Karpas-422 (cell line): ENCODE measurements at regions not wholly inside any gene's neighbourhood (a gene's known extent, or its start where the extent isn't known, plus 50 kb on each side); places are given as distances from the start of the nearest gene placed in this dataset.
A peak's percentile ranks its signal among the peaks of the same experiment; 100 is the strongest.

Experiments used
- DNase-seq: peaks from one replicate; pipeline ENCODE4 v3.0.0-alpha.2; 2015
- H2AFZ ChIP-seq: fragments of 200-600 bp; sonication (generic); 2 replicates; pipeline ENCODE4 v1.6.1; 2014; ENCODE audit warnings: antibody characterized with exemption, low read length, mixed read lengths
- H3K27ac ChIP-seq: fragments of 200-600 bp; sonication (generic); 2 replicates; pipeline ENCODE4 v1.5.1; 2014; ENCODE audit warnings: mild to moderate bottlenecking, low read length, moderate library complexity
- H3K27me3 ChIP-seq: fragments of 200-600 bp; sonication (generic); 2 replicates; pipeline ENCODE4 v1.6.1; 2014; ENCODE audit warnings: low read length, mixed read lengths
- H3K36me3 ChIP-seq: fragments of 200-600 bp; sonication (generic); 2 replicates; pipeline ENCODE4 v1.6.1; 2014; ENCODE audit warnings: low read length, mixed read lengths; ENCODE audit not compliant: insufficient read depth
- H3K4me1 ChIP-seq: fragments of 200-600 bp; sonication (generic); 2 replicates; pipeline ENCODE4 v1.6.1; 2014; ENCODE audit warnings: mild to moderate bottlenecking, low read length, mixed read lengths
- H3K4me2 ChIP-seq: fragments of 200-600 bp; sonication (generic); 2 replicates; pipeline ENCODE4 v1.6.1; 2014; ENCODE audit warnings: low read length, low read depth, mild to moderate bottlenecking; ENCODE audit not compliant: poor library complexity, severe bottlenecking
- H3K4me3 ChIP-seq: fragments of 200-600 bp; sonication (generic); 2 replicates; pipeline ENCODE4 v1.5.1; 2014; ENCODE audit warnings: mild to moderate bottlenecking, antibody characterized with exemption, low read length, mixed read lengths
- H3K79me2 ChIP-seq: fragments of 200-600 bp; sonication (generic); 2 replicates; pipeline ENCODE4 v1.6.1; 2014; ENCODE audit warnings: mild to moderate bottlenecking, low read length, mixed read lengths
- H3K9ac ChIP-seq: fragments of 200-600 bp; sonication (generic); 2 replicates; pipeline ENCODE4 v1.6.0; 2014; ENCODE audit warnings: low read length
- H3K9me2 ChIP-seq: fragments of 200-600 bp; sonication (generic), shearing (Covaris generic); replicated peaks from 2 replicates; pipeline ENCODE4 v1.6.0; 2014; ENCODE audit warnings: mild to moderate bottlenecking, low read length, moderate library complexity; ENCODE audit not compliant: insufficient read depth
- H3K9me3 ChIP-seq: fragments of 300-700, 200-600 bp; sonication (generic); 2 replicates; pipeline ENCODE4 v1.6.1; 2014; ENCODE audit warnings: low read length, mixed read lengths
- H4K20me1 ChIP-seq: fragments of 200-600 bp; sonication (generic); 2 replicates; pipeline ENCODE4 v1.6.1; 2014; ENCODE audit warnings: mild to moderate bottlenecking, antibody characterized with exemption, low read length, low read depth; ENCODE audit not compliant: insufficient read depth

DNA sequence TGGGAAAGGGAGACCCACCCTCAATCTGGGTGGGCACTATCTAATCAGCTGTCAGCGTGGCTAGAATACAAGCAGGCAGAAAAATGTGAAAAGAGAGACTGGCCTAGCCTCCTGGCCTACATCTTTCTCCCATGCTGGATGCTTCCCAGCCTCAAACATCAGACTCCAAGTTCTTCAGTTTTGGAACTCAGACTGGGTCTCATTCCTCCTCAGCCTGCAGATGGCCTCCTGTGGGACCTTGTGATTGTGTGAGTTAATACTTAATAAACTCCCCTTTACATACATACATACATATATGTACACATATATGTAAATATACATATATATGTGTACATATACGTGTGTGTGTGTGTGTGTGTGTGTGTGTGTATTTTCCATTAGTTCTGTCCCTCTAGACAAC is 207.1 kb downstream of the BRINP2 start:
- H3K79me2 ChIP-seq: no peaks in the 10 kb centered on the region
- H3K36me3 ChIP-seq: no peaks in the 10 kb centered on the region
- H3K27me3 ChIP-seq: no peaks in the 10 kb centered on the region
- H4K20me1 ChIP-seq: no peaks in the 10 kb centered on the region
- no peaks in the 10 kb centered on the region for H3K4me1 ChIP-seq
- H3K4me3 ChIP-seq: no peak overlapping the region
- H3K27ac ChIP-seq: no peak overlapping the region
- no peaks in the 10 kb centered on the region for H3K9me3 ChIP-seq
- no peak overlapping the region for H2AFZ ChIP-seq
- no peak overlapping the region for H3K4me2 ChIP-seq
- H3K9ac ChIP-seq: no peak overlapping the region
- no peaks in the 10 kb centered on the region; the same call in 1 of the 2 replicates for H3K9me2 ChIP-seq
- DNase-seq: no peak

DNA sequence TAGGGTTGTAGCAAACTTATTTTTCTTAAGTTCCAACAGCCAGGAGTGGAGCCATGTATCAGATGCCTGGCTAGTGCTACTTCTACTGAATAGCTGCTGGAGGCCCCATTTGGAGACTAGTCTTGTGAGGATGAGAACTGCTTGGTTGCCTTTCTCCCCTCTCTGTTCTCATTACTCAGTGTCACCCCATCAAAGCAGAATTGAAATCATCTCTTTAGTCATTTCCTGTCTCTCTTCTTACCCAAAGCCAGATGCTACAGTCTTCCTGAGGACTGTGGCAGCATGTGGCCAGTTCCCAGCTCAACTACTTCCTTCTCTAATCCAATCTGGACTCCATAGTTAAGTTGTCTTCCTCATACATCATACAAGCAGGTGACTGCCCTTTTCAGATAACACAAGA is 197.5 kb downstream of the BRINP2 start:
- no peaks in the 10 kb centered on the region for H3K27me3 ChIP-seq
- no peak overlapping the region for H3K4me3 ChIP-seq

DNA sequence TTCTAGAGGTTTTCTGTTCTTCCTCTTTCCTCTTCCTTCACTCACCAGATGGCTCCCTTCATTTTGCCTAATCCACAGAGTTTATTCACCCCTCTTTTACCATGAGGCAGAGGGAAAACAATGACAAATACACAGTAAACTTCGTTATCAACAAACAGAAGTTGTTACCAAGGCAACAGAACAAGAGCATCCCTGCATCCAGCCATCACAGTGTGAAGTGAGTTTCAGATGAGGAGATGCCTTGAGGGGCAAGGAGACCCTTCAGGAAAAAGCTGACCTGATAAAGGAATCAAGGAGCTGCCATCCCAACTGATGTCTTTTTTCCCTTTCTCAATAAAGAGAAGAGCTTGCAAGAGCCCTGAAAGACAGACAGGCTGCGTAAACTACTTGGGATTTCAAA is 195.3 kb downstream of the BRINP2 start:
- Histone ChIP-seq H3K36me3 (no peaks in the 10 kb centered on the region), H4K20me1 (no peaks in the 10 kb centered on the region)

More for the DNA sequence above, 197.5 kb downstream of the BRINP2 start:
- H3K4me1 ChIP-seq: no peaks in the 10 kb centered on the region
- no peaks in the 10 kb centered on the region for H3K79me2 ChIP-seq
- H2AFZ ChIP-seq: no peak overlapping the region
- no peak for DNase-seq
- H3K9me2 ChIP-seq: no peaks in the 10 kb centered on the region
- H3K27ac ChIP-seq: no peak overlapping the region
- H3K36me3 ChIP-seq: no peaks in the 10 kb centered on the region
- no peak overlapping the region for H3K9ac ChIP-seq
- H4K20me1 ChIP-seq: no peaks in the 10 kb centered on the region
- H3K4me2 ChIP-seq: no peak overlapping the region
- no peaks in the 10 kb centered on the region for H3K9me3 ChIP-seq

DNA sequence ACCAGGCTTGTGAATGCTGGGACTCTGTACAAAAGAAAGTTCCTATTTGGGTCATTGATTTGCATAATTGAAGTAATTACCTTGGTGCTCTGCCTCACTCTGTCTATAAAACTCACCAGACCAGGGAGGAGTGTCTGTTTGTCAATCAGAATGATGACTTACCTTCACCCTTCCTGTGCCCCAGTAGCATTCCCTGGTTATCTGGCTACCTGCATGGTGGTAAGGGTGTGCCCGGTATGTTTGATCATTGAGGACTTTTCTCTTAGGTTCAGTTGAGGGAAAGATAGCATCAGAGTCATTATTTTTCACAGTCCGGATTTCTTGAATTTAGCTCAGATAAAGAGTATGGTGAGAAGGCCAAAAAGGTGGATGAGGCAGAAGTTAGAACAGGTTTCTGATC is 190.0 kb downstream of the BRINP2 start:
- Histone ChIP-seq H3K79me2 (no peaks in the 10 kb centered on the region), H3K9me3 (no peaks in the 10 kb centered on the region), H3K27ac (no peak overlapping the region), H3K4me3 (no peak overlapping the region), H3K4me1 (no peaks in the 10 kb centered on the region), H2AFZ (no peak overlapping the region), H4K20me1 (no peaks in the 10 kb centered on the region), H3K9me2 (no peaks in the 10 kb centered on the region), H3K36me3 (no peaks in the 10 kb centered on the region), H3K9ac (no peak overlapping the region), H3K27me3 (no peaks in the 10 kb centered on the region), H3K4me2 (no peak overlapping the region)
- no peak for DNase-seq

More for the DNA sequence above, 195.3 kb downstream of the BRINP2 start:
- Histone ChIP-seq H3K9me2 (no peaks in the 10 kb centered on the region), H3K9ac (no peak overlapping the region), H3K27me3 (no peaks in the 10 kb centered on the region), H3K4me1 (no peaks in the 10 kb centered on the region), H3K4me3 (no peak overlapping the region), H3K4me2 (no peak overlapping the region), H2AFZ (no peak overlapping the region), H3K27ac (no peak overlapping the region), H3K9me3 (no peaks in the 10 kb centered on the region), H3K79me2 (no peaks in the 10 kb centered on the region)
- no peak for DNase-seq

DNA sequence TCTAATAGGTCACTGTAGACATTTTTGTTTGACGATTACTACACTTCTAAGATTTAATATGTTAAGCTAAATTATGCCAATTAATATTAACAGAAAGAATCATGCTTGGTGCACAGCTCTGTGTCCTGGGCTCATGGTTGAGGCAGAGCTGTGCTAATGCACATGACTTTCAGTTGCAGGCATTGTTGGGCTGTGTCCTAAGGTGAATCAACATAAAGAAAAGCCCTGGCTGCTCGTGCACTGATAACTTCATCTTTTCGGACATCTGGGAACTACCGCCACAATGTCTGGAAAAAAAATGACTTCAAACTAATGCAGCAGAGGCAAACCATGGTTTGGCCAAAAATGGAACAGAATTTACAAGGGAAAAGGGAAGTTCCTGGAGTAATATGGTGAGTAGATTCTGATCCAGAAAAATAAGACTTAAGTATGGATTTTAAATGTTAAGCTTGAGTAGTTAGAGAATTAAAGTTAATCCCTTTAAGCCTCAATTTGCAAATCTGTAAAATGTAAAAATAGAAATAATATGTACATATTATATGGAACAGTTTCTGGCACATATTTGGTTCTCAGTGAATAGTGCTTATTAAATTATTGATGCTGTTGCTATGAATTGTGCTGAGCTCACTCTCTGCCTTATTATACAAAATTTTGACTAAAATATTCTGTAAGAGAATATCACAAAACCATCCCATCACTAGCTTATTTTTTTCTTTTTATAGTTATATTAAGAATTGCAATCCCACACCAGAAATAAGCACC is 186.1 kb downstream of the BRINP2 start:
- H3K4me2 ChIP-seq: no peak overlapping the region
- no peaks in the 10 kb centered on the region for H3K79me2 ChIP-seq
- no peaks in the 10 kb centered on the region for H3K9me2 ChIP-seq
- no peaks in the 10 kb centered on the region for H3K4me1 ChIP-seq
- no peak for DNase-seq
- no peak overlapping the region for H3K27ac ChIP-seq
- no peaks in the 10 kb centered on the region for H3K27me3 ChIP-seq
- H3K9ac ChIP-seq: no peak overlapping the region
- no peaks in the 10 kb centered on the region for H3K36me3 ChIP-seq
- H4K20me1 ChIP-seq: no peaks in the 10 kb centered on the region
- H3K9me3 ChIP-seq: no peaks in the 10 kb centered on the region
- no peak overlapping the region for H2AFZ ChIP-seq
- H3K4me3 ChIP-seq: no peak overlapping the region

DNA sequence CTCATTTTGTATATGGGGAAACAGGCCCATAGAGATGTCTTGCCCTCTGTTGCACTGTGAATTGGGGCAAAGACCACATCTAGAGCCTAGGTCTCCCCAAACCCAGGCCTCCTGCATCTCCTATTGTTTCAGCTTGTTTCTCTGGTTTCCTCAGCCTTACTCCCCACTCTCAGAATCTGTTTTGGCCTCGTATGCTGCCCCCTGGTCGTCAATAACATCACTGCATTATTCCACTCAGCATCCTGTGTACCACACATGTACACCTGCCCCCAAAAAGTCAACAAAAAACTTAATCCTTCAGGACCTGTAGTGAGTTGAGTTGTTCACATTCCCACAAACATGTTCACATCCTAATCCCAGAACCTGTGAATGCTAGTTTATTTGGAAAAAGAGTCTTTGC is 184.8 kb downstream of the BRINP2 start:
- H3K9ac ChIP-seq: no peak overlapping the region
- no peak overlapping the region for H3K4me2 ChIP-seq
- no peaks in the 10 kb centered on the region for H3K9me3 ChIP-seq
- H2AFZ ChIP-seq: no peak overlapping the region
- peak; percentile 71 for DNase-seq
- no peak overlapping the region for H3K27ac ChIP-seq
- no peaks in the 10 kb centered on the region for H4K20me1 ChIP-seq
- H3K79me2 ChIP-seq: no peaks in the 10 kb centered on the region
- no peaks in the 10 kb centered on the region for H3K27me3 ChIP-seq
- no peaks in the 10 kb centered on the region for H3K4me1 ChIP-seq
- no peaks in the 10 kb centered on the region for H3K36me3 ChIP-seq
- H3K4me3 ChIP-seq: no peak overlapping the region
- H3K9me2 ChIP-seq: no peaks in the 10 kb centered on the region

DNA sequence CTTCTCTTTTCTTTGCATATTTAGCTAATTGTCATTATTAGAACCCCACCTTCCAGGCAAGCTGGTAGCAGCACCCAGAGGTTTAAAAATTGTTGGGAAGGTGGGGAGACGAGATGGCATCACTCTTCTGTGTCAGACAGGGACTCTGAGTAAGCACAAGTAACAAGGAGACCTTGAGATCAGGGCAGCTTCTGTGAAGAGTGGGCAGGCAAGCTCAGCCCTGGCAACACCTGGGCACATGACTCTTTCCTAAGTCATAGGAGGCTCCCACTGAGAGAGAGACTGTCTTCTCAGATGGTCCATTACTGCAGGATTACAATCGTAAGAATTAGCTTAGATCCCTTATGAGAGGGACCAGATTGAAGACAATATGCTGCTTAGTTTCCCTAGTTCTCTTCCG is 183.5 kb downstream of the BRINP2 start:
- no peaks in the 10 kb centered on the region for H3K9me3 ChIP-seq
- H4K20me1 ChIP-seq: no peaks in the 10 kb centered on the region
- no peaks in the 10 kb centered on the region for H3K27me3 ChIP-seq
- H3K4me2 ChIP-seq: no peak overlapping the region
- no peak overlapping the region for H3K9ac ChIP-seq
- no peaks in the 10 kb centered on the region for H3K9me2 ChIP-seq
- no peaks in the 10 kb centered on the region for H3K79me2 ChIP-seq
- H3K4me3 ChIP-seq: no peak overlapping the region
- no peak overlapping the region for H3K27ac ChIP-seq
- H2AFZ ChIP-seq: no peak overlapping the region
- DNase-seq: no peak
- no peaks in the 10 kb centered on the region for H3K4me1 ChIP-seq
- no peaks in the 10 kb centered on the region for H3K36me3 ChIP-seq

DNA sequence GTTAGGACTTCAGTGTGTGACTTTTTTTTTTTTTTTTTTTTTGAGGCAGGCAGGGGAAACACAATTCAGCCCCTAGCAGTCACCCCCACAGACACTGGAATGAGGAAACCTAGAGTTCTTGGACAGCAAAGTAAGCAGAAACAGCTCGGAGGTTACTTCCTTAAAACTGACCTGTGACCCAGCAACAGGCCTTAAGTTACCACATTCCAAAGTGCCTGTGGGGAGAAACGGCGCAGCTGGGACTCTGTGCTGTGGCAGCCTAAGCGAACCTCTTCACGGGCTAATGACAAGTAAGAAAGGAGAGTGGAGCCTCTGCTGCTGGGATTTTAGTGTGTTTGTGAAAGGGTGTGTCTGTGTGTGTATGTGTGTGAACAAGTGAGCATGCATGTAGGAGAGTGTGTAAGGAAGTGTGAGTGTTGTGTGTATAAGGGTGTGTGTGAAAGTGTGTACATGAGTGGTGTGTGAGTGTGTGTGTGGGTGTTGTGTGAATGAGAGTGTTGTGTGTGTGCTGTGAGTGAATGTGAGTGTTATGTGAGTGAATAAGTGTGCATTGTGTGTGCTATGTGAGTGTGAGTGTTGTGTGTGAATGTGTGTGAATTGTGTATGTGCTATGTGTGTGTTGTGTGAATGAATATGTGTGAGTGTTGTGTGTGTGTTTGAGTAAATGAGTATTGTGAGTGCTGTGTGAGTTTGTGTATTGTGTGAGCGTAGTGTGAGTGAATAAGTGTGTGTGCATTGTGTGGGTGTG is 180.8 kb downstream of the BRINP2 start:
- no peaks in the 10 kb centered on the region for H3K9me2 ChIP-seq
- H3K4me3 ChIP-seq: no peak overlapping the region
- H3K4me2 ChIP-seq: no peak overlapping the region
- H2AFZ ChIP-seq: no peak overlapping the region
- no peaks in the 10 kb centered on the region for H3K27me3 ChIP-seq
- no peaks in the 10 kb centered on the region for H3K9me3 ChIP-seq
- H3K9ac ChIP-seq: no peak overlapping the region
- no peaks in the 10 kb centered on the region for H4K20me1 ChIP-seq
- H3K4me1 ChIP-seq: no peaks in the 10 kb centered on the region
- DNase-seq: no peak
- H3K36me3 ChIP-seq: no peaks in the 10 kb centered on the region
- H3K79me2 ChIP-seq: no peaks in the 10 kb centered on the region
- H3K27ac ChIP-seq: no peak overlapping the region
